ENCODE measurements at regions not wholly inside any gene's neighbourhood (a gene's known extent, or its start where the extent isn't known, plus 50 kb on each side); places are given as distances from the start of the nearest gene placed in this dataset.

DNA sequence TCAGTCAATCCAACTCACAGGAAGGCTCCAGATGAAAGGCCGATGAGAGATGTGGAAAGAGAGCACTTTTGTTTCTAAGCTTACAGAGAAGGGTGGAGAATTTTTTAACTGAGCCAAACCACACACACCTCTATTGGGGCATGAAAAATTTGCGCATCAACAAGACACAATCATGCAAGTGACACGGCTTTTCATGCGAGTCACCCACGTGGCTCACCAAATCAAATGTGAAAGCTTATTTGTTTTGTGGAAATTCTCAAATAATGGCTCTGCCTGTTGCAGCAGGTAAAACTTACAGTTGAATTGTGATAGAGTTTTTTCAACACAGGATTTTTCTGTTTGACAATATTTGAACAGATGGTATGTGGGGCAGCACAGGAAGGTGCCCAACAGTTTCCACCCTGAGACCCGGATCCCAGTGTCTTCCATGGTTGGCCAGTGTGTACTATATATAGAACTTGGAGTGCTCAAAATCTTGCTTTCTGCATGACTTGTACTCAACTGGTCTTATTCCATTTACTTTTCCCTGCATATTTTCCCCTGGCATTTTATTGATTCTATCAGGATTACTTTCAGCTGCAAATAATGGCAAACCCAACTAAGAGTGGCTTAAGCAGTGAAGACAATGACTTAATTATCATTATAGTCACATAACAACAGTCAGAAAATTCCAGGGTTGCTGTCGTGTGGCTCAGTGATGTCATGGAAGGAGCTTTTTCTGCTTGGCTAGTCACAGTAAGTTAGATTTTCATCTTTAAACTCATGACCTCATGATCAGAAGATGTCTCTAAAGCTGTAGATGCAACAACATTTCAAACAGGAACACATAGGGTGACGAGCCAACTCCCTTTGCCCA lies 90.6 kb upstream of the SIM2 start:
- DNase-seq: no peak
- no peaks in the 10 kb centered on the region for H3K9me3 ChIP-seq
- WGBS (ENCODE audit: low lambda C conversion rate): 22% methylated on average over 8 of the region's 8 CpGs
- H3K4me1 ChIP-seq (ENCODE audit: control insufficient read depth in 1 of 2, insufficient read depth in 2 of 2, low read depth in 1 of 2, low read length in 1 of 2): no peaks in the 10 kb centered on the region
- no peaks in the 10 kb centered on the region for H3K79me2 ChIP-seq (ENCODE audit: insufficient read depth)
- H3K27ac ChIP-seq (ENCODE audit: low read depth in 2 of 2, low read length in 1 of 2): no peak overlapping the region
- H3K36me3 ChIP-seq (replicated peaks in 1 of 2; ENCODE audit: control insufficient read depth in 1 of 2, insufficient read depth in 2 of 2, low read length in 1 of 2): no peaks in the 10 kb centered on the region
- H3F3A ChIP-seq (replicated peaks; ENCODE audit: insufficient read depth): no peaks in the 10 kb centered on the region
- CTCF ChIA-PET: no interaction called here
- no peaks in the 10 kb centered on the region for H3K9me2 ChIP-seq
- POLR2A ChIA-PET: no interaction called here
- H4K20me1 ChIP-seq (ENCODE audit: insufficient read depth): no peaks in the 10 kb centered on the region
- TF ChIP-seq RAD21 (IDR thresholded peaks at IDR 0.05; ENCODE audit: low read length) (no peak), GABPA (IDR thresholded peaks at IDR 0.05; ENCODE audit: low read depth) (no peak), MXI1 (IDR thresholded peaks at IDR 0.05; ENCODE audit: low read depth, low read length) (no peak), CHD2 (IDR thresholded peaks at IDR 0.05; ENCODE audit: low read length, partially characterized antibody) (no peak), FOXM1 (IDR thresholded peaks at IDR 0.05; ENCODE audit: low read depth) (no peak), MEF2A (IDR thresholded peaks at IDR 0.05; ENCODE audit: borderline replicate concordance, low read depth) (no peak), GATA2 (CRISPR knock-in tag; IDR thresholded peaks at IDR 0.05) (no peak), FOSL2 (IDR thresholded peaks at IDR 0.05; ENCODE audit: borderline replicate concordance, low read depth) (no peak), FOXJ3 (CRISPR knock-in tag; IDR thresholded peaks at IDR 0.05) (no peak), TAF1 (IDR thresholded peaks at IDR 0.05; ENCODE audit: borderline replicate concordance, low read depth, low read length) (no peak), REST (IDR thresholded peaks at IDR 0.05; ENCODE audit: low read depth, low read length) (no peak), NRF1 (IDR thresholded peaks at IDR 0.05; ENCODE audit: low read depth, low read length) (no peak), EZH2phosphoT487 (IDR thresholded peaks at IDR 0.05; ENCODE audit: borderline replicate concordance, low read depth) (no peak), TCF12 (IDR thresholded peaks at IDR 0.05) (no peak), RXRA (IDR thresholded peaks at IDR 0.05; ENCODE audit: borderline replicate concordance, low read depth) (no peak), ZBTB33 (IDR thresholded peaks at IDR 0.05; ENCODE audit: borderline replicate concordance, low read depth) (no peak), EP300 (IDR thresholded peaks at IDR 0.05; ENCODE audit: borderline replicate concordance in 1 of 2, low read depth in 1 of 2, low read length in 1 of 2) (no peak), SMC3 (IDR thresholded peaks at IDR 0.05; ENCODE audit: low read depth, low read length) (no peak)
- TF ChIP-seq, protein P1, sequence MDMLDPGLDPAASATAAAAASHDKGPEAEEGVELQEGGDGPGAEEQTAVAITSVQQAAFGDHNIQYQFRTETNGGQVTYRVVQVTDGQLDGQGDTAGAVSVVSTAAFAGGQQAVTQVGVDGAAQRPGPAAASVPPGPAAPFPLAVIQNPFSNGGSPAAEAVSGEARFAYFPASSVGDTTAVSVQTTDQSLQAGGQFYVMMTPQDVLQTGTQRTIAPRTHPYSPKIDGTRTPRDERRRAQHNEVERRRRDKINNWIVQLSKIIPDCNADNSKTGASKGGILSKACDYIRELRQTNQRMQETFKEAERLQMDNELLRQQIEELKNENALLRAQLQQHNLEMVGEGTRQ (IDR thresholded peaks at IDR 0.05; ENCODE audit: borderline replicate concordance, low read depth, low read length): no peak
- TF ChIP-seq, protein P2, sequence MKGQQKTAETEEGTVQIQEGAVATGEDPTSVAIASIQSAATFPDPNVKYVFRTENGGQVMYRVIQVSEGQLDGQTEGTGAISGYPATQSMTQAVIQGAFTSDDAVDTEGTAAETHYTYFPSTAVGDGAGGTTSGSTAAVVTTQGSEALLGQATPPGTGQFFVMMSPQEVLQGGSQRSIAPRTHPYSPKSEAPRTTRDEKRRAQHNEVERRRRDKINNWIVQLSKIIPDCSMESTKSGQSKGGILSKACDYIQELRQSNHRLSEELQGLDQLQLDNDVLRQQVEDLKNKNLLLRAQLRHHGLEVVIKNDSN (IDR thresholded peaks at IDR 0.05; ENCODE audit: borderline replicate concordance, low read depth): no peak
- H3K9ac ChIP-seq: no peak overlapping the region
- no peak overlapping the region for H3K4me2 ChIP-seq
- H3K27me3 ChIP-seq (ENCODE audit: insufficient read depth): peaks cover 60% of the 10 kb centered on the region
- H2AFZ ChIP-seq (ENCODE audit: low read depth): no peak overlapping the region
- H3K4me3 ChIP-seq (ENCODE audit: low read depth in 2 of 2, low read length in 1 of 2): no peak overlapping the region
